ENCODE measurements at regions not wholly inside any gene's neighbourhood (a gene's known extent, or its start where the extent isn't known, plus 50 kb on each side); places are given as distances from the start of the nearest gene placed in this dataset.

GRCh38 chr12:69129017-69129416, 110.4 kb upstream of the CPSF6 start:
- no peak for DNase-seq
- CTCF ChIA-PET, result no interaction called here
- Mint-ChIP-seq H3K27me3 (ENCODE audit: unreplicated experiment) (no peaks in the 10 kb centered on the region), H3K4me1 (ENCODE audit: low read depth, unreplicated experiment) (no peaks in the 10 kb centered on the region), H3K4me3 (ENCODE audit: low read depth, unreplicated experiment) (no peak overlapping the region), H3K36me3 (ENCODE audit: insufficient read depth, unreplicated experiment) (no peaks in the 10 kb centered on the region), H3K9me3 (ENCODE audit: low read depth, unreplicated experiment) (no peaks in the 10 kb centered on the region), H3K27ac (ENCODE audit: unreplicated experiment) (no peak overlapping the region)
- no TSS peak for BruUV-seq (replicated peaks)
- intact Hi-C loops (cut with micrococcal nuclease; ENCODE audit: unreplicated experiment), result no loop called here
- no peak for TF ChIP-seq CTCF (IDR thresholded peaks at IDR 0.05; ENCODE audit: unreplicated experiment)

GRCh38 chr12:69129564-69129963, 109.8 kb upstream of the CPSF6 start:
- intact Hi-C loops (cut with micrococcal nuclease; ENCODE audit: unreplicated experiment), result no loop called here

GRCh38 chr12:69130064-69130463, 109.3 kb upstream of the CPSF6 start:
- no TSS peak for BruUV-seq (replicated peaks)
- CTCF ChIA-PET, result no interaction called here
- no peak overlapping the region for H3K4me3 Mint-ChIP-seq (ENCODE audit: low read depth, unreplicated experiment)
- intact Hi-C loops (cut with micrococcal nuclease; ENCODE audit: unreplicated experiment), result no loop called here
- no peak for DNase-seq
- TF ChIP-seq CTCF (IDR thresholded peaks at IDR 0.05; ENCODE audit: unreplicated experiment), result no peak
- no peaks in the 10 kb centered on the region for H3K4me1 Mint-ChIP-seq (ENCODE audit: low read depth, unreplicated experiment)
- no peaks in the 10 kb centered on the region for H3K9me3 Mint-ChIP-seq (ENCODE audit: low read depth, unreplicated experiment)
- H3K36me3 Mint-ChIP-seq (ENCODE audit: insufficient read depth, unreplicated experiment), result no peaks in the 10 kb centered on the region
- H3K27ac Mint-ChIP-seq (ENCODE audit: unreplicated experiment), result no peak overlapping the region
- no peaks in the 10 kb centered on the region for H3K27me3 Mint-ChIP-seq (ENCODE audit: unreplicated experiment)

More at GRCh38 chr12:69129564-69129963, 109.8 kb upstream of the CPSF6 start:
- H3K4me3 Mint-ChIP-seq (ENCODE audit: low read depth, unreplicated experiment), result no peak overlapping the region
- TF ChIP-seq CTCF (IDR thresholded peaks at IDR 0.05; ENCODE audit: unreplicated experiment), result no peak
- no peak for DNase-seq
- H3K27me3 Mint-ChIP-seq (ENCODE audit: unreplicated experiment), result no peaks in the 10 kb centered on the region
- H3K4me1 Mint-ChIP-seq (ENCODE audit: low read depth, unreplicated experiment), result no peaks in the 10 kb centered on the region
- H3K9me3 Mint-ChIP-seq (ENCODE audit: low read depth, unreplicated experiment), result no peaks in the 10 kb centered on the region
- no TSS peak for BruUV-seq (replicated peaks)
- H3K36me3 Mint-ChIP-seq (ENCODE audit: insufficient read depth, unreplicated experiment), result no peaks in the 10 kb centered on the region
- CTCF ChIA-PET, result no interaction called here
- H3K27ac Mint-ChIP-seq (ENCODE audit: unreplicated experiment), result no peak overlapping the region

- intact Hi-C loops (cut with micrococcal nuclease; ENCODE audit: unreplicated experiment), result no loop called here
- CTCF ChIA-PET, result interaction anchor here (0.6 to 0.7 kb wide), 2 partner anchors 55 to 260 kb away, joined by 3 read pairs; no protein-coding TSS in a partner anchor
Observed at GRCh38 chr12:69131077-69131476, 108.3 kb upstream of the CPSF6 start.

More at GRCh38 chr12:69131077-69131476, 108.3 kb upstream of the CPSF6 start:
- BruUV-seq (replicated peaks), result no TSS peak
- H3K27me3 Mint-ChIP-seq (ENCODE audit: unreplicated experiment), result no peaks in the 10 kb centered on the region
- H3K4me3 Mint-ChIP-seq (ENCODE audit: low read depth, unreplicated experiment), result no peak overlapping the region
- no peak for TF ChIP-seq CTCF (IDR thresholded peaks at IDR 0.05; ENCODE audit: unreplicated experiment)
- H3K4me1 Mint-ChIP-seq (ENCODE audit: low read depth, unreplicated experiment), result no peaks in the 10 kb centered on the region
- no peaks in the 10 kb centered on the region for H3K9me3 Mint-ChIP-seq (ENCODE audit: low read depth, unreplicated experiment)
- H3K36me3 Mint-ChIP-seq (ENCODE audit: insufficient read depth, unreplicated experiment), result no peaks in the 10 kb centered on the region
- DNase-seq, result no peak
- no peak overlapping the region for H3K27ac Mint-ChIP-seq (ENCODE audit: unreplicated experiment)
